HTR-8/SVneo (cell line): ENCODE measurements at regions not wholly inside any gene's neighbourhood (a gene's known extent, or its start where the extent isn't known, plus 50 kb on each side); places are given as distances from the start of the nearest gene placed in this dataset.
A peak's percentile ranks its signal among the peaks of the same experiment; 100 is the strongest.
"Not testable (repeated sequence)": the region's sequence is repeated elsewhere in the genome, so short reads cannot be mapped to it uniquely, and the experiment has no call there.

Experiments used
- DNase-seq: peaks from one replicate; pipeline ENCODE4 v3.0.0; 2011; ENCODE audit warnings: low spot score, mixed read lengths; ENCODE audit not compliant: insufficient read length
- FAIRE-seq: peaks from 2 replicates; lab custom pipeline; 2011; peaks lifted over from hg19 to GRCh38; lab: Jason Lieb, UNC

GRCh38 chr5:163867324-163867723, 361.9 kb downstream of the MAT2B start:
- FAIRE-seq (no peak), DNase-seq (peak; percentile 10)

- no peak for DNase-seq
- no peak for FAIRE-seq
These were observed 362.3 kb downstream of the MAT2B start for GRCh38 chr5:163867738-163868137.

- FAIRE-seq (no peak), DNase-seq (no peak)
These were observed 364.2 kb downstream of the MAT2B start for GRCh38 chr5:163869581-163869980.

- FAIRE-seq = no peak
These were observed 365.0 kb downstream of the MAT2B start for GRCh38 chr5:163870441-163870840.

GRCh38 chr5:163874431-163874830, 369.0 kb downstream of the MAT2B start:
- no peak for FAIRE-seq

More at GRCh38 chr5:163870441-163870840, 365.0 kb downstream of the MAT2B start:
- no peak for DNase-seq

GRCh38 chr5:163874912-163875311, 369.5 kb downstream of the MAT2B start:
- FAIRE-seq, DNase-seq: not testable (repeated sequence)

More at GRCh38 chr5:163874431-163874830, 369.0 kb downstream of the MAT2B start:
- no peak for DNase-seq

GRCh38 chr5:163877865-163878264, 372.4 kb downstream of the MAT2B start:
- DNase-seq (no peak), FAIRE-seq (no peak)

- no peak for FAIRE-seq
- no peak for DNase-seq
These were observed 373.1 kb downstream of the MAT2B start for GRCh38 chr5:163878490-163878889.

- FAIRE-seq (no peak), DNase-seq (peak; percentile 5)
These were observed 374.9 kb downstream of the MAT2B start for GRCh38 chr5:163880302-163880701.

GRCh38 chr5:163885117-163885516, 379.7 kb downstream of the MAT2B start:
- no peak for FAIRE-seq

GRCh38 chr5:163887854-163888253, 382.4 kb downstream of the MAT2B start:
- no peak for DNase-seq
- no peak for FAIRE-seq

More at GRCh38 chr5:163885117-163885516, 379.7 kb downstream of the MAT2B start:
- DNase-seq = no peak

- FAIRE-seq (no peak), DNase-seq (no peak)
These were observed 382.9 kb downstream of the MAT2B start for GRCh38 chr5:163888366-163888765.

- DNase-seq (no peak), FAIRE-seq (no peak)
These were observed 383.9 kb downstream of the MAT2B start for GRCh38 chr5:163889369-163889768.

- DNase-seq = no peak
- FAIRE-seq = no peak
These were observed 384.8 kb downstream of the MAT2B start for GRCh38 chr5:163890261-163890660.

- no peak for DNase-seq
- no peak for FAIRE-seq
These were observed 387.9 kb downstream of the MAT2B start for GRCh38 chr5:163893281-163893680.

GRCh38 chr5:163894645-163895044, 389.2 kb downstream of the MAT2B start:
- FAIRE-seq (no peak), DNase-seq (peak; percentile 11)

- FAIRE-seq = no peak
- DNase-seq = no peak
These were observed 393.5 kb downstream of the MAT2B start for GRCh38 chr5:163898873-163899272.

- not testable (repeated sequence) for FAIRE-seq, DNase-seq
These were observed 402.4 kb downstream of the MAT2B start for GRCh38 chr5:163907783-163908182.

GRCh38 chr5:163908253-163908652, 402.8 kb downstream of the MAT2B start:
- no peak for DNase-seq
- no peak for FAIRE-seq

- FAIRE-seq = no peak
These were observed 404.8 kb downstream of the MAT2B start for GRCh38 chr5:163910226-163910625.

GRCh38 chr5:163912046-163912445, 406.6 kb downstream of the MAT2B start:
- FAIRE-seq (no peak), DNase-seq (no peak)

More at GRCh38 chr5:163910226-163910625, 404.8 kb downstream of the MAT2B start:
- no peak for DNase-seq

- FAIRE-seq = no peak
These were observed 408.1 kb downstream of the MAT2B start for GRCh38 chr5:163913548-163913947.

GRCh38 chr5:163914910-163915309, 409.5 kb downstream of the MAT2B start:
- DNase-seq (no peak), FAIRE-seq (no peak)

More at GRCh38 chr5:163913548-163913947, 408.1 kb downstream of the MAT2B start:
- DNase-seq = no peak
